ENCODE measurements at regions not wholly inside any gene's neighbourhood (a gene's known extent, or its start where the extent isn't known, plus 50 kb on each side); places are given as distances from the start of the nearest gene placed in this dataset.

GRCh38 chr15:69539345-69539744 is 86.7 kb downstream of the RPLP1 start:
- no peak for TF ChIP-seq CTCF (IDR thresholded peaks at IDR 0.05; ENCODE audit: low read length)
- TF ChIP-seq EZH2 (optimal IDR thresholded peaks at IDR 0.05; ENCODE audit: low read depth, low read length): no peak
- TF ChIP-seq EZH2phosphoT487 (IDR thresholded peaks at IDR 0.05; ENCODE audit: low read length): no peak

Measured in MM.1S (cell line).